IPS-20b (cell line): ENCODE measurements at regions not wholly inside any gene's neighbourhood (a gene's known extent, or its start where the extent isn't known, plus 50 kb on each side); places are given as distances from the start of the nearest gene placed in this dataset.

ENCODE experiments used
- H3K27ac ChIP-seq: one replicate; pipeline ENCODE4 v1.5.1; 2013; ENCODE audit warnings: low read length
- H3K27me3 ChIP-seq: 2 replicates; pipeline ENCODE4 v1.6.1; 2013; ENCODE audit warnings: mild to moderate bottlenecking, low read length, inconsistent platforms; ENCODE audit not compliant: insufficient read depth
- H3K36me3 ChIP-seq: 2 replicates; pipeline ENCODE4 v1.6.1; 2013; ENCODE audit warnings: low read depth, mild to moderate bottlenecking, inconsistent platforms, low read length, moderate library complexity; ENCODE audit not compliant: insufficient read depth
- H3K4me1 ChIP-seq: 2 replicates; pipeline ENCODE4 v1.6.1; 2013; ENCODE audit warnings: mild to moderate bottlenecking, control low read depth, inconsistent platforms, low read length, moderate library complexity; ENCODE audit not compliant: insufficient read depth
- H3K4me3 ChIP-seq: 2 replicates; pipeline ENCODE4 v1.5.1; 2013; ENCODE audit warnings: mild to moderate bottlenecking, low read length, inconsistent platforms
- H3K9ac ChIP-seq: 2 replicates; pipeline ENCODE4 v1.6.1; 2013; ENCODE audit warnings: low read depth, mild to moderate bottlenecking, inconsistent platforms, low read length, moderate library complexity
- H3K9me3 ChIP-seq: 2 replicates; pipeline ENCODE4 v1.6.1; 2013; ENCODE audit warnings: mild to moderate bottlenecking, low read depth, low read length, inconsistent platforms; ENCODE audit not compliant: insufficient read depth

DNA sequence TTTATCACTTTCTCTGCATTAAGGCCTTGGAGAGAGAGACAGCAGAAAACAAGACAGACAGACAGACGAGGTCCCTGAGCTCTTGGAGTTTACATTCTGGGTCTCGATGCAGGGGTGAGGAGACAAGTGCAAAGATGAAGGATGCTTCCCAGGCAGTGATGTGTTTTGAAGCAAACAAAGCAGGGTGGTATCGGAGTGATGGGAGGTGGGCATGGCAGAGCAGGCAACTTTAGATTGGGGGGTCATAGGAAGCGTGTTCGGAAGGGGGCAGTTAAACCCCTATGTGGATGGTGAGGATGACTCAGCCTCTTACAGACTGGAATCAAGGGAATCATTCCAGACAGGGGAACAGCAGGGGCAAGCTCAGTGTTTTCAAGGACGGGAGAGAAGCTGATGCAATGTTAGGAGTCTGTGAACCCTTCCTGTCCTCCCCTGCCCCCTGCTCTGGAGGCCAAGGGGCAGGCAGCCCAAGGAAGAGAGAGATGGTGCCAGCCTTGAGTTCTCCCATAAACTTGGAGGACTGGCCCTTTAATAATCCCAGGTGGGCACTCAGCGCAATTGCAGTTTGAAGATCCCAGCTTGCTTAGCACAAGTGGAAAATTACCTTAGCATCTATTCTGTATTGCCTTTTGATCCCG, 180.2 kb downstream of the CHST1 start:
- Histone ChIP-seq H3K36me3 (no peaks in the 10 kb centered on the region), H3K4me3 (no peak overlapping the region), H3K9ac (no peak overlapping the region), H3K9me3 (no peaks in the 10 kb centered on the region), H3K4me1 (peaks cover 2% of the 10 kb centered on the region; the same call in 1 of the 2 replicates), H3K27me3 (0 out of 2 replicates have a peak, but pooled peaks cover 3% of the 10 kb centered on the region), H3K27ac (no peak overlapping the region)

- Histone ChIP-seq H3K9ac (no peak overlapping the region), H3K4me1 (peaks cover under 1% of the 10 kb centered on the region; the same call in 1 of the 2 replicates)
Measured at GRCh38 chr11:45484326-45484883, 181.0 kb downstream of the CHST1 start.

GRCh38 chr11:45483416-45483815, 182.0 kb downstream of the CHST1 start:
- Histone ChIP-seq H3K4me3 (no peak overlapping the region), H3K9me3 (no peaks in the 10 kb centered on the region), H3K27ac (no peak overlapping the region), H3K27me3 (0 out of 2 replicates have a peak, but pooled peaks cover 3% of the 10 kb centered on the region), H3K4me1 (no peaks in the 10 kb centered on the region; the same call in 1 of the 2 replicates), H3K9ac (no peak overlapping the region), H3K36me3 (no peaks in the 10 kb centered on the region)

More at GRCh38 chr11:45484326-45484883, 181.0 kb downstream of the CHST1 start:
- Histone ChIP-seq H3K36me3 (no peaks in the 10 kb centered on the region), H3K9me3 (no peaks in the 10 kb centered on the region), H3K4me3 (no peak overlapping the region), H3K27ac (no peak overlapping the region), H3K27me3 (0 out of 2 replicates have a peak, but pooled peaks cover 3% of the 10 kb centered on the region)

- Histone ChIP-seq H3K4me3 (no peak overlapping the region), H3K27me3 (0 out of 2 replicates have a peak, but pooled peaks cover 3% of the 10 kb centered on the region), H3K36me3 (no peaks in the 10 kb centered on the region), H3K4me1 (no peaks in the 10 kb centered on the region; the same call in 1 of the 2 replicates), H3K9ac (no peak overlapping the region), H3K27ac (no peak overlapping the region), H3K9me3 (no peaks in the 10 kb centered on the region)
Measured at GRCh38 chr11:45482331-45482730, 183.1 kb downstream of the CHST1 start.

DNA sequence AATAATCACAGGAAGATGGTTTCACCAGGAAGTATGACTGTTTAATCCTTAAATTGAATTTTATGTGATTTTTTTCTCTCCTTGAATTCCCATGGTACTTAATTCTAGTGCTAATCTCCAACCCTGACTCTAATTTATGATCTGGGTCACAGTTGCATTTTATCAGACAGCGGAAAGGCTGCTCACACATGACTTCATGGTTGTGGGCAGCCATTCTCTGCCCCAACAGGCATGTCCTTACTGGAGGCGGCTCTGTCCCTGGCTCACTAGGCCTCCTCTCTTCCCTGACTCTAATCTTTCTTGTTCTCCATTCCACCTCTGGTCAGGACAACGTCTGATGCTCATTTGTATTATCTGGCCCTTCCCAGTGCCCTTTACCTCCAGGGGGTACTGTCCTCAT, 184.4 kb downstream of the CHST1 start:
- Histone ChIP-seq H3K27me3 (0 out of 2 replicates have a peak, but pooled peaks cover 3% of the 10 kb centered on the region), H3K27ac (no peak overlapping the region)

GRCh38 chr11:45477588-45477987, 187.8 kb downstream of the CHST1 start:
- Histone ChIP-seq H3K36me3 (no peaks in the 10 kb centered on the region), H3K4me3 (no peak overlapping the region), H3K9ac (no peak overlapping the region), H3K27me3 (0 out of 2 replicates have a peak, but pooled peaks cover 3% of the 10 kb centered on the region), H3K27ac (no peak overlapping the region), H3K9me3 (no peaks in the 10 kb centered on the region), H3K4me1 (peaks cover 6% of the 10 kb centered on the region; the same call in 1 of the 2 replicates)

More for the DNA sequence above, 184.4 kb downstream of the CHST1 start:
- H3K36me3 ChIP-seq: no peaks in the 10 kb centered on the region
- H3K9me3 ChIP-seq: no peaks in the 10 kb centered on the region
- H3K9ac ChIP-seq: no peak overlapping the region
- H3K4me1 ChIP-seq: no peaks in the 10 kb centered on the region; the same call in 1 of the 2 replicates
- H3K4me3 ChIP-seq: no peak overlapping the region

DNA sequence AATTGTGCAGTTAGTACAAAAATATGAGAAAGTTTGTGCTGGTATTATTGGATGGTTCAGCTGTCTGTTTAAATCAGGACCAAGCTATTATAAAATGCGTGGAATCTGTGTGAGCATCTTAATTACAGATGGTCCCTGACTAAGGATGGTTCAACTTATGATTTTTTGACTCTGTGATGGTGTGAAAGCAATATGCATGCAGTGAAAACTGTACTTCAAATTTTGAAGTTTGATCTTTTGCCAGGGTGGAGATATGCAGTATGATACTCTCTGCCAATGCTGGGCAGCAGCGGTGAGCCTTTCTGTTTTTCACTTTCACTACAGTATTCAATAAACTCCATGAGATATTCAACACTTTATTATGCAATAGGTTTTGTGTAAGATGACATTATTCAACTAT, 189.3 kb downstream of the CHST1 start:
- Histone ChIP-seq H3K9ac (no peak overlapping the region), H3K27me3 (no peaks in the 10 kb centered on the region), H3K36me3 (no peaks in the 10 kb centered on the region), H3K4me1 (peaks cover 6% of the 10 kb centered on the region; the same call in 1 of the 2 replicates), H3K27ac (no peak overlapping the region), H3K9me3 (no peaks in the 10 kb centered on the region), H3K4me3 (no peak overlapping the region)

DNA sequence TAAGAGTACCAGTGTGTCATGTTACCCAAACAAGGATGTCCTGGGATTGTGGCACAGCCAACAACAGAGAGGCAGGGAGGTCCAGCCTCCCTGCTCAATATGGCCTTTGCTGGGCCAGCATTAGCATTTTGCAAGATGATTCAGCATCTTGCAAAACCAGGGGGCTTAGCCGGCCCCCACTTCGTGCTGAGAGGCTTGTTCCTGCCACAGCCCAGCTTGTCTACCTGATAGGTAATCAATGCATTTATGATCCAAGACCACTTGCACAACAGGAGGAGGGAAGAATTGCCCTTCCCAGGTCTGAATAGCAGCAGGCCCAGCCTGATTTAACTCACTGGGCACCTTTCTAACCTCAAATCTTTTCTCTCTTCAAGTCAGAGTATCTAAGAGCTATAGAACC, 189.0 kb upstream of the SYT13 start:
- Histone ChIP-seq H3K4me3 (no peak overlapping the region), H3K9me3 (no peaks in the 10 kb centered on the region), H3K9ac (no peak overlapping the region), H3K4me1 (peaks cover 6% of the 10 kb centered on the region; the same call in 1 of the 2 replicates), H3K27me3 (no peaks in the 10 kb centered on the region), H3K27ac (no peak overlapping the region), H3K36me3 (no peaks in the 10 kb centered on the region)

- no peaks in the 10 kb centered on the region for H3K9me3 ChIP-seq
- H3K4me3 ChIP-seq: no peak overlapping the region
- H3K36me3 ChIP-seq: no peaks in the 10 kb centered on the region
- H3K4me1 ChIP-seq: peaks cover 6% of the 10 kb centered on the region; the same call in 1 of the 2 replicates
- no peaks in the 10 kb centered on the region for H3K27me3 ChIP-seq
- H3K9ac ChIP-seq: no peak overlapping the region
- no peak overlapping the region for H3K27ac ChIP-seq
Measured at GRCh38 chr11:45473341-45473895, 187.3 kb upstream of the SYT13 start.

DNA sequence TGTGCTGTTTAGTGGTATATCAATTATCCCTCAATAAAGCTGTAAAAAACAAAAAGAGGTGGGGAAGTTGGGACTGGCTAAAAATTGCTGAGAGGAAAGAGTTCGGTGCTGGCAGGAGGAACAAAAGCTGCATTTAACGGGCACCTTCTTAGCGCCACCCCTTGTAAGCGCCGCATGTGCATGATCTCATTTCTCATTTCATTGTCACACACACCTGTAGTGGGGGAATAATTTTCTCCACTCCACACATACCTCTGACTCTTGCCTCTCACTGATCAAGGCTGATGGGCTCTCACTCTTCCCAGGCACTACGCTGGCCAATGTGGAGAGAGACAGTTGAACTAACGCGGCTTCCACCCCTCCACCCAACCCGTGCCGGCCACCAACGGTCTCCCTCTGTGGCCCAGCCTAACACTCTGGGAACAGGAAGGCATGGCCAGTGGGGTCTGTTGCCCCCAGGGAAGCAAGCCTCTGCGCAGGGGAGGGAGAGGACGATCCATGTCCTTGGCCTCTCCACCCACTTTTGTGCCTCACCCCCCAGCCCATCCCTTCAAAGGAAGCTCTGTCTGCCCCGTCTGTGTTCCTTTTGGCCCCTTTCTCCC, 186.7 kb upstream of the SYT13 start:
- Histone ChIP-seq H3K9ac (no peak overlapping the region), H3K27me3 (no peaks in the 10 kb centered on the region), H3K4me3 (no peak overlapping the region), H3K27ac (no peak overlapping the region), H3K36me3 (no peaks in the 10 kb centered on the region), H3K4me1 (peaks cover 11% of the 10 kb centered on the region; the same call in 1 of the 2 replicates), H3K9me3 (no peaks in the 10 kb centered on the region)

DNA sequence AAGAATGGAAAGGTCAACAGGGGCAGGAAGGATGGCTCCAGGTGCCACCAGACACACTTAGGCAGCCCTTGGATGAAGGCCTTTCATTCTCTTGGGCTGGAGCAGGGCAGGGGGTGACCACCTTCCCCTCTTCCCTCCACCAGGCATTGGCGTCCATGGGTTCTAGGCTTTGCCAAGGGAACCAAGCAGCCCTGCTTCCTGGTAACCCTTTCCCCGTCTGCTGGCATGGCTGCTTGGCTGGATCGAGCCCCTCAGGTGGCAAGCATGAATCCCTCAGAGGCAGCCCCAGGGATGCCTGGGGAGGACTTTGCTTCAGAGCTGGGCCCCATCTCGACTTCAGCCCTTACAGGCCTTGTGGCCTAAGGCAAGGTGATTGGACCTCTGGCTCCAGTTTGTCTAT, 185.1 kb upstream of the SYT13 start:
- Histone ChIP-seq H3K9ac (no peak overlapping the region), H3K27me3 (no peaks in the 10 kb centered on the region), H3K27ac (no peak overlapping the region), H3K9me3 (no peaks in the 10 kb centered on the region), H3K4me1 (peaks cover 11% of the 10 kb centered on the region; the same call in 1 of the 2 replicates), H3K36me3 (no peaks in the 10 kb centered on the region), H3K4me3 (no peak overlapping the region)
